ENCODE measurements at regions not wholly inside any gene's neighbourhood (a gene's known extent, or its start where the extent isn't known, plus 50 kb on each side); places are given as distances from the start of the nearest gene placed in this dataset.
A peak's percentile ranks its signal among the peaks of the same experiment; 100 is the strongest.

GRCh38 chr1:165073185-165074007 lies 283.1 kb downstream of the LMX1A start:
- DNase-seq: peak in 1 of 2 experiments; percentile 17

- no peak for DNase-seq
Measured at GRCh38 chr1:165070675-165071074, 285.8 kb downstream of the LMX1A start.

- DNase-seq: no peak
Measured at GRCh38 chr1:165069829-165070228, 286.7 kb downstream of the LMX1A start.

- DNase-seq: no peak
Measured at GRCh38 chr1:165068741-165069140, 287.8 kb downstream of the LMX1A start.

- DNase-seq: no peak
Measured at GRCh38 chr1:165067829-165068228, 288.7 kb downstream of the LMX1A start.

- DNase-seq: no peak
Measured at GRCh38 chr1:165063181-165063965, 293.1 kb downstream of the LMX1A start.

GRCh38 chr1:165062346-165062745 lies 294.2 kb downstream of the LMX1A start:
- no peak for DNase-seq

GRCh38 chr1:165060285-165060793 lies 296.2 kb downstream of the LMX1A start:
- no peak for DNase-seq

- no peak for DNase-seq
Measured at GRCh38 chr1:165057956-165058355, 298.6 kb downstream of the LMX1A start.

GRCh38 chr1:165056914-165057313 lies 299.6 kb downstream of the LMX1A start:
- no peak for DNase-seq

GRCh38 chr1:165055581-165055980 lies 300.9 kb downstream of the LMX1A start:
- no peak for DNase-seq

GRCh38 chr1:165054627-165055026 lies 301.9 kb downstream of the LMX1A start:
- no peak for DNase-seq

GRCh38 chr1:165053351-165053750 lies 303.2 kb downstream of the LMX1A start:
- DNase-seq: no peak

GRCh38 chr1:165052936-165053335 lies 303.6 kb downstream of the LMX1A start:
- DNase-seq: no peak

- DNase-seq: no peak
Measured at GRCh38 chr1:165052431-165052830, 304.1 kb downstream of the LMX1A start.

- no peak for DNase-seq
Measured at GRCh38 chr1:165050246-165050645, 306.3 kb downstream of the LMX1A start.

- no peak for DNase-seq
Measured at GRCh38 chr1:165047994-165048393, 308.5 kb downstream of the LMX1A start.

GRCh38 chr1:165045902-165046301 lies 310.6 kb downstream of the LMX1A start:
- DNase-seq: no peak

- no peak for DNase-seq
Measured at GRCh38 chr1:165040641-165041040, 315.9 kb downstream of the LMX1A start.

- no peak for DNase-seq
Measured at GRCh38 chr1:165039996-165040395, 316.5 kb downstream of the LMX1A start.

- no peak for DNase-seq
Measured at GRCh38 chr1:165036403-165036802, 320.1 kb downstream of the LMX1A start.

- no peak for DNase-seq
Measured at GRCh38 chr1:165034136-165034809, 322.2 kb downstream of the LMX1A start.

GRCh38 chr1:165031001-165031400 lies 325.5 kb downstream of the LMX1A start:
- DNase-seq: no peak
